ENCODE measurements at regions not wholly inside any gene's neighbourhood (a gene's known extent, or its start where the extent isn't known, plus 50 kb on each side); places are given as distances from the start of the nearest gene placed in this dataset.
"Not testable (repeated sequence)": the region's sequence is repeated elsewhere in the genome, so short reads cannot be mapped to it uniquely, and the experiment has no call there.

DNA sequence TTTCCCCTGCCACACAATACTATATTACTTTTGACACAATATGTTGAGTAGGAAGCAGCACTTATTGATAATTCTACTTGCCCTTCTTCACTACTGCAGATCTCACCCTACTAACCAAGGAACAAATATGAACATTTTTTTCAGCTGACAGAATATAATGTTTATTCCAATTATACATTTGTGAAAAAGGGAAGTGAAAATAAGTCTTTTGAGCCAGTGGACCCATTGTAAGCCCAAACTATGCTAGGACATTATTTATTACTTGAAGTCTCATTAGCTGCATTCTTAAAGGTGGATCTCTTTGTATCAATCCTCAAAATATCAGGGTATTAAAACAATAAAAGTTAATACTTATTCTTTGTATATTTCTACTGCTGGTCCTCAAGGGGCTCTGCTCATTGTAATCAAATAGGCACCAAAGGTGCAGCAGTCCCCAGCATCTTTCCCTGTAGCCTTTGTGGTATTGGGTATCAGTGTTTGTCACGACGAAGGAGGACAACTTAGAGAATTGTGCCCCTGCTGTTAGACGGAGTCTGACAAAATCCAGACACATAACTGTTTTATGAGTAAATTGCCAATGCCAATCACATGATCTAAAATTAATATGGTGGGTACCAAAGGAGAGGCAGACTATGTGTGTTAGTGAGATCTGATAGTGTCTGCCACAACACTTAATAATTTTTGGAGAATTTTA is 453.5 kb upstream of the CDH9 start:
- no peak for DNase-seq

DNA sequence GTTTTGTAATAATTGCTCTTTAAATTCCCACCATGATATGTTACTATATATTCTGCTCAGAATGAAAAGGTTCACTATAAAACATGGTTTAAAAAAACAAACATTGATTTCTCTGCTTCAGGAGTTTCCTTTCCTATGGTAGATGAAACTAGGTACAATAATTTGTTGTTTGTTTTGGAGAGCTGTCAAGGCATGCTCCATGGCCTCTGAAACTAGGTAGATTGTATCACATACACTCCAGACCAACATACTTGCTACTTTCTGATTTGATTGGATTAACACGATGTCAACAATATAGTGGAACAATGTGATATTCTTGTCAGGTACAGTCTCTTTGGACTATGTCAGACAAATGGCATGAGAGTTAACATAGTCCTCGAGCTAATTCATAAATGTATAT is 452.7 kb upstream of the CDH9 start:
- DNase-seq = no peak

DNA sequence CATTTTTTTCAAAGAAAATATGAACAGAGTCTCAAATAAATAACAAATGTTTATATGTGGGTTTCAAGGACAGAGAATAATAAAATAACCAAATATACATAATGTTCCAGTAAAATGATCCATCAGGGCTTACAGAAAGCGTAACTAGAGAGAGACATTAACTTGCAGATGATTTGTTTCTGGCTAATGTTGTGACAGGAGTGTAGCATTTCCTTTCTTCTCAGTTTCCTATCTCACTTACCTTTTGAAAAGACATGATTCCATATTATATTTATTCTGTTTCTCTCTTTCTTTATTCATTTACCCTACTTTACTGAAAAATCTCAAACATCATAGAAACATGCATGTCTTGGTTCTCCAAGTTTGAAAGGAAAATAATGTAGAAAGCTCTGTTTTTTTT is 451.3 kb upstream of the CDH9 start:
- DNase-seq = no peak

DNA sequence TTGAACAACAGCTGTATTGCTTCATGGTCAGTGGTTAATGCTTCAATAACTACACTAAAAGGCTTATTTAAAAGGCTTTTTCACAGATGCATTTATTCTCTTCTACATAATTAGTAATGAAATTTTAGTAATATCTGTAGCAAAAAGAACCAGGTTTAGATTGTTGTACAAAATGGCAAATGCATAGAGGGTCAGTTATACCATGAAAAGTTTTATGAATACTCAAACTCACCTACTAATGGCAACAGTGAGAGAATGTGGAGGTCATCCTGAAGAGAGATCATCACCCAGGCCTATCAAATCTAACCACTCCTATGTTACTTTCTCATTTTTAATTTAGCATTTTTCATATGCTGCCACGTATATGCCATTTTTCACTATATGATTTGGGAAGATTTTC is 444.3 kb upstream of the CDH9 start:
- DNase-seq = no peak

DNA sequence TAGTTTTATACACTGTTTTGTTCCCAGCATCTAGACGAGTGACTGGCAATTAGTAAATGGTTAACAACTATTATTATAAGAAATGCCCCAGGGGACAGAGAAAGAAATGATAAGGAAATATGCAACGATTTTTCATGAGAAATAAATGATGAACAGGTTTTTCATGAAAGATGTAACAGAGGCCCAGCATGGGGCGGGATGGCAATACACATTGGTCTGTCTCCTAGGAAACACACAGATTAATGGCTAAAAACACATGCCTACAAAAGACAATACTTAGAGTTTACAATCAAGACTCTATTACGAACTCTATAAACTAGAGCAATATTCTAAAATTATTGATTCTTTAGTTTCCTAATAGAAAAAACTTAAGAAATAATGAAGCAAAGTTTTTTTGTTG is 441.5 kb upstream of the CDH9 start:
- DNase-seq = no peak

DNA sequence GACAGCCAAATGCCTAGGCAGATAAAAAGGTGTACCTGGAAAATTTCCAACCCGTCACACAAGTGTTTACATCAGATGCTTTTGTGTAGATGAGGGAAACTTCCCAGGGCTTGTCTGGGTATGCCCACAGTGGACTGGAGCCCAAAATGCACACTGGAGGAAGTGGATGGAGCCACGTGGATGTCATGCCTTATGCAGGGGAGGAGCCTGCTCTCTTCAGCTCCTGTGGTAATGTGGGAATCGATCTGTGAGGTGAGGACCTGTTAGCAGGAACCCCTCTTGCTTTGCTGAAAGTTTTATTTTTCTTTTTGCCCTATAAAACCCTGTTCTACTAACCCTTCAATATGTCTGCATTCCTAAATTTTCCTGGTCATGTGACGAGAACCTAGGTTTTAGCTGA is 439.2 kb upstream of the CDH9 start:
- no peak for DNase-seq

DNA sequence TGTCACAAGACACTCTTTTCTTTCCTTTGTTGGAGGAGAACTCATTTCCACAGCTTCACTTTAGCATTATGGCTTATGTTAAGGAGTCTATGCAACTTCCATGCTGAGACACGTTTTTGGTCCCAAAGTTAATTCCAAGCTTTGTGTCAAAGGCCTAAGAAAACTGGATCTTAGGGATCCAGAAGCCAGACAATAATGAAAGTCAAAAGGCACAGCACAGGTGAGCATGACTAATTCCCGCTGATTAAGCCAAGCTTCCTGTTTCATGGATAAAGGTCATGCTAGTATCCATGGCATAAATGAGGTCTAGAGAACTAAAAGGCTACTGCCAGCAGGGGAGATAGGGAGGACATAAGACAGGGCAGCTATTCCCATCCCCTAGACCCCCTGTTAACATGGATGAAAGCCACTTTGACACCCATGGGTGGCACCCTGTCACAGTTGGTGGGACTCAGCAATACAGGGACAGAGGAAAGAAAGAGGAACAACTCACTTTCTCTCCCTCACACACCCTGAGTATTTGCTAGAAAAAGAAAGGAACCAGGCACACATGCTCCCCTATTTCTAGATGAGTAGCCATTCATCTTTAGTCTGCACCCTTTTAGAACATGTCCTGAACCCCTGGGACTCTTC is 438.1 kb upstream of the CDH9 start:
- DNase-seq = no peak

DNA sequence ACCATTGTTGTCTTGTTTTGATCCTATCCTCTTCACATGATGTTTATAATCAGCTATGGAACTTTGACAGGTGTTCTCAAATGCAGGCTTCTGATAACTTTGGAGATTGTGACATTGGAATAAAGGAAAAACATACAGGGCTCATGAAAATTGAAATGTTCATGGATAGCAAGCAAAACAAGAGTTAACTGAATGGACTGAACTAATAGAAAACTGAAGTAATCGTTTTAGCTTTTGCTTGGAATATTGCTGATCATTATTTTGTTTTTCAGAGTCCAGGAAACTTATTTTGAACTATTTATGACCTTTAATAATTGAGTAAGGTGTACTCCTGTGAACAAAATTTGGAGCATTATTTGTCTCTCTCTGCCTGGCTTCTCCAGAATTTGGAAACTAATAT is 436.7 kb upstream of the CDH9 start:
- DNase-seq = no peak

DNA sequence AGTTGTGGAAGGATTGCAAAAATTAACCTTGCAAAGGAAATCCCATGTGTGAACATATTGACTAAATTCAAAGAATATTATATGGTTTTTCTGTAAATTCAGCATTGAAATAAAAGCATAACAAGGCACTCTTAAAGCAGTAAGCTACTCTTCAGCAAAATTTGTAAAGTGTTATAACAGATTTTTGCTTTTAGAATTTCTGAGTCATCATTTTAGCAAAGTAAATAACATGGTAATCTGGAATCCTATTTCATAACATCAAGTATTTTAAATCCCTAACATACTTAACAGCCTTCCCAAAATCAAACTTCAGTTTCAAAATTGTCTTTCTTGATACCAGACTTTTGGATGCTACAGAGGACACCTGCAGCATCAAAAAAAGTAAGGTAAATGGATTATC is 436.0 kb upstream of the CDH9 start:
- DNase-seq = no peak

DNA sequence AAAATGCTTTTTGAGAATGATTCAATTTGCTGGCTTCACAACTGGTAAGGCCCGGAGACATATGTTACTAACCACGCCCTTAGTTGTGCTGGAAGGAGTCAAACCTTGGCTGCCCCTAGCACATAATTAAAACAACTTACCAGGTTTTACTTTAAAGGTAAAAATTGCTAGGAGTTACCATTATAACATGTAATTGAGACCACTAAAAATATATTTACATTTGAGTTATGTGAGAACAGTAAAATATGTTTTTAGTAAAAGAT is 435.6 kb upstream of the CDH9 start:
- DNase-seq = no peak

DNA sequence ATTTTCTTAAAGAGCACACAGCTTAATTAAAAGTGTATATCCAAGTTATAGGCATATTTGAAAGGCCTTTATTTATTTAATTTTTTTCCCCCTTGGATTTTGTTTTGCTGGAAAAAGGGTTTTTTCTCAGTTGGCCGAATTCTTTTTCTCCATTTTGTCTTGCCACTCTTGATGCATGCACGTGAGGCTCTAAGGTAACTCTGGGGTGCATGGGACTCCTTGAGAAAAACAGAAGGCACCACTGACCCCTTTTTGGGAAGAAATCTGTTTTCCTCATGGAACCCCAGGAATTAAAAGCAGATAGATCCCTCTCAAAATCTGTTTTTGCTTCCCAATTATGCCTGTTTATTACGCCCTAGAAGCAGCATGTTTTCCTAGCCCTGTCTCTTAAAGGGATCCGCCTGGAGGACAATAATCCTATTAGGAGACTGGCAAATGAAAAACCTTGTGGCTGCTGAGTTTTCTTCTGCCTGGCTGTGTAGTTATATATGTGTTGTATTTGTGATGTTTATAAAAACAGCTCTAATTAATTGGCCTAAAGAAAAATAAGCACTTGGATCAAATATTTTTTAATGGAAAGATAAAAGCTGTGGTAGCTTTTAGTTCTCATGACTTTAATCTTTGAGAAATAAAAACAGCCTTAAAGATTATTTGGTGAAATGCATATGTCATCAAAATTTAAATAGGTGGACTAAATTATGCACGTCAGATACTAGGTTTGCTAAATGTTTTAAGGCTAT is 435.1 kb upstream of the CDH9 start:
- DNase-seq = no peak

DNA sequence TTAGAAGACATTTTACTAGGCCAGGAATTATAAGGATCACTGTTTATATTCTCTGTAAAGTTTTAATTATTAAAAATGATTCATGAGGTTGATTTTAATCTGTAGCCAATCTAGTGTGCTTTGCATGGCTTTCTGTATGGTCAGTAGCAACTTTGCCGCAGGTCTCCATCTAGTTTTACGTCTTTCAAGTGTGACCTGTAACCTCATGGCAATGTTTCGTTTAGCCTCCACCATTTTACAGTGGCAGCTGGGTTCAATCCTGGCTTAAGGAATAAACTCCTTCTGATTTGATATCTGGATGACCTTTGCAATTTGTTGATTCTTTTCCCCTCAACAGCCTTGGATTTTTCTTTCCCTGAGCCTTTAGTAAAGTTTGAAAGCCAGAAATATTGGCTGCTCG is 434.5 kb upstream of the CDH9 start:
- DNase-seq = no peak

DNA sequence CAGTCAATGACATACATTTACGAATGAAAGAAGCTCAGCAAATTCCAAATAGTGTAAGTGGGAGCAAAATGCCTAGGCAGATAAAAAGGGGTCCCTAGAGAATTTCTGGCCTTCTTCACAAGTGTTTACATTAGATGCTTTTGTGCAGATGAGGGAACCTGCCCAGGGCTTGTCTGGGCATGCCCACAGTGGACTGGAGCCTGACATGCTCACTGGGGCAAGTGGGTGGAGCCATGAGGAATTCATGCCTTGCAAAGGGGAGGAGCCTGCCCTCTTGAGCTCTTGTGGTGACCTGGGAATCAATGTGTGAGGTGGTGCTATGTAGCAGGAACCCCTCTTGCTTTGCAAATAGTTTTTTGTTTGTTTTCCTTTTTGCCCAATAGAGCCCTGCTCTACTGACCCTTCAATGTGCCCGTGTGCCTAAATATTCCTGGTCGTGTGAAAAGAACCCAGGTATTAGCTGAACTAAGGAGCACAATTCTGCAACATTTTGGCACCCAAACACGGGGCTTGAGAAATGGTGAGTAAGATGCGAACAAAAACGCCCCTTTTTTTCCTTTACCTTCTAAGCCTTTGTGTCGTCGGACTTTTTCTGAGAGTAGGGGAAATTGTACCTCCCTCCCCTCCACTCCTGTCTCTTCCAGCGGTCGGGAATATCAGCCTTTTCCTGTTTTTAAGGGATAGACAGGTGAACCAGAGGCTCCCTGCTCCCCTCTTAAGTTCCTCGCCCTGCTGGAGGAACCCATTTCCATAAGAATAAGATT is 433.8 kb upstream of the CDH9 start:
- DNase-seq = no peak

DNA sequence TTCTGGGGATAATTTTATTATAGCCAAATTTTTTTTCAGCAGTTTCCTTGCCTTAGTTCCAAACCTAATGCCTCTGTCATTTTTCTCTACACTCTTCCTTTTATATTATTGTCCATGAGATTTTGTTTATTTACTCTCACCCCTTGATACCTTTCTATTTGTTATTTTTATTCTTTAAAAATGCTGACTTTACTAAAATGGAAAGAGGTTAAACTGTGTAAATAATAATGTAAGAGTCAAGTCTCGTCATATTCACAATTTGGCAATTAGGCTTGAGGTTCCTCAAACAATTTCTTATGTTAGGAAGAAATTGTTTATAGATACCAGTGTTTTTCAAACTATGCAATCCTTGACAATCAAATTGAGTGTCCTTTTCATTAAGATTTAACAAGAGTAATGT is 428.6 kb upstream of the CDH9 start:
- DNase-seq = no peak

DNA sequence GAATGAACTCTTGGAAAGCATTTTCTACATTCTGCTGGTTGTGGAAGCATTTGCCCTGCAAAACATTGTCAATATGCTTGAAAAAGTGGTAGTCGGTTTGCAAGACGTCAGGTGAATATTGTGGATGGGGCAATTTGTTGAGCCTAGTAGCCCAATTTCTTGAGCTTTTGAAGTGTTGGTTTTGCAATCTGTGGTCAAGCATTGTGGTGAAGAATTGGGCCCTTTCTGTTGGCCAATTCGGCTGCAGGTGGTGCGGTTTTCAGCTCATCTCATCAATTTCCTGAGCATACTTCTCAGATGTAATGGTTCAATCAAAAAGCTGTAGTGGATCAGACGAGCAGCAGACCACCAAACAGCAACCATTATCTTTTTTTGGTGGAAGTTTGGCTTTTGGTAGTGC is 426.8 kb upstream of the CDH9 start:
- DNase-seq = no peak

DNA sequence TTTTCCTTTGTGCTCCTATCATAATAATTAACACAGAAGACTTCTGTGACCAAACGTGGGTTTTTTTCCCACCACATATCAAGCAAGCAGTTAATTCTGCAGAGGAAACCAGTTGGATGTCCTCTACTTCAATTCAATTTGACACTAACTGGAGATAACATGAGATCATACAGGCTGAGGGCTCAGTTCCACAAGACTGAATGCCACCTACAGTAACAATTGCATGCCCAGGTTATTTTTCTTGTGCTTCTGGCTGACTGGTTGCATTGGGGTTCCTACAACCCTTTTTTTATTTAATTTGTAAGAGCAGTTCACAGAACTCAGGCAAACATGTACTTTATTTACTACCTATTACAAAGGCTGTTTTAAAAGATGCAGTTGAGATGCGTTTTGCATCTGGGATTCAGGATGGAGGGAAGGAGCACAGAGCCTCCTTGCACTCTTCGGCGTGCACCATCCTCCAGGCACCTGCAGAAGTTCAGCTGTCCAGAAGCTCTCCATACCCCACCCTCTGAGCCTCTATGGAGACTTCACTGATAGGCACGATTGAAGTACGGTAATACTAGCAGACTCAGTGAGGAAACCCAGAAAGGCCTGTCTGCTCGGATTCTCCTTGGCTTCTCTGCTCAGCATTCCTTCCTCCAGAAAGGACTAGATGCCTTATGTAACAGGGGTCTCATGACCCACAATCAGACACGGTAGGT is 425.2 kb upstream of the CDH9 start:
- no peak for DNase-seq

DNA sequence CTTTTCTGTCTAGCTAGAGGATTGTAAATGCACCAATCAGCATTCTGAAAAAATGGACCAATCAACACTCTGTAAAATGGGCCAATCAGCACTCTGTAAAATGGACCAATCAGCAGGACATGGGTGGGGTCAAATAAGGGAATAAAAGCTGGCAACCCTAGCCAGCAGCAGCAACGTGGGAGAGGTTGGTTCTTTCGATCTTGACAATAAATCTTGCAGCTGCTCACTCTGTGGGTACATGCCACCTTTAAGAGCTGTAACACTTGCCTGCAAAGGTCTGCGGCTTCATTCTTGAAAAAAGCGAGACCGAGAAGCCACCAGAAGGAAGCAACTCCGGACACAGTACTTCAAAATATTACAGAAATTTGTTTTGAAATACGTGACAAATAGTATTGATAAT is 424.6 kb upstream of the CDH9 start:
- no peak for DNase-seq

DNA sequence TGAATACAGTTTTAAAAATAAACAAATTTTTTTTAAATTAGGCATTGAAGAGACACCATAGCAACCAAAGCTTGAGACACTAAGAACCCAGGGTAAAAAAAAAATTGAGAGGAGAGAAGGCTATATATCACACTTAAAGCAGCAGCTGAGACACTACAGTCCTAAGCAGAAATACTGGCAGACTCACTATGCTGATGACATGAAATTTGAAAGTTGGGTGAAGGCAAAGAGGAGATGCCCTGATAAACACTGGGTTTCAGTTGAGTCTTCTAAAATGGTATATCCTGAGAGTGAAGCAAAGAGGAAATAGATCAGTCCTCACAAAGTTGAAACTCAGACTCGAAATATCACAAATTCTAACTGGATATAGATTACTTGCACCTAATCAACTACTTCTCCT is 419.9 kb upstream of the CDH9 start:
- no peak for DNase-seq

DNA sequence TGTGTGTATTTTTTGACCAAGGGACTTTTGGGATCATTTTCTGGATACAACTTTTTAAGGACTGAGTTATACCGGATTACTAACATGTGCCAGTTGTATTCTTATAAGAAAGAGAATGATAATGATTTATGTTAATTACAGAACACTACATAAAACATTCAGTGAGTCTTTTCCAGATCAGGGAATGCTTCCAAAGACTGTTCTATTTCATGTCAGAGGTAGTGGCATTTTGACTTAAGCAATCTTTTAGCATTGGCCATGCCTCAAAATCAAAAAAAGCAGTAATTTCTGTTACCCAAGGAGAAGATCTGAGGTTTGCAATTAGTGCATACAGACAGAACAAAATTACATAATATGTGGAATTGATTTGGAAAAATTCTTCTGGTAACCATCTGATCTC is 413.0 kb upstream of the CDH9 start:
- DNase-seq = no peak

DNA sequence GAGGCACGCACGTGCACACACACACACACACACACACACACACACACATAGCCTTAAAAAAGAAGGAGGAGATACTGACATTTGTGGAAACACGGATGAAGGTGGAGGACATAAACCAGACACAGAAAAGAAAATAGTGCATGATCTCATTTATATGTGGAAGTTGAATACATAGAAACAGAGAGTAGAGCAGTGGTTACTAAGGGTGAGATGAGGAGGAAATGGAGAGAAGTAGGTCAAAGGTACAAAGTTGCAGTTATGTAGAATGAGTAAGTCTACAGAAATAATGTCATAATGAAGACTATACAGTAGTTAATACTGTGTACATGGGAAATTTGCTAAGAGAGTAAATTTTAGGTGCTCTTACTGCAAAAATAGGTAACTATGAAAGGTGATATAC is 412.2 kb upstream of the CDH9 start:
- no peak for DNase-seq

DNA sequence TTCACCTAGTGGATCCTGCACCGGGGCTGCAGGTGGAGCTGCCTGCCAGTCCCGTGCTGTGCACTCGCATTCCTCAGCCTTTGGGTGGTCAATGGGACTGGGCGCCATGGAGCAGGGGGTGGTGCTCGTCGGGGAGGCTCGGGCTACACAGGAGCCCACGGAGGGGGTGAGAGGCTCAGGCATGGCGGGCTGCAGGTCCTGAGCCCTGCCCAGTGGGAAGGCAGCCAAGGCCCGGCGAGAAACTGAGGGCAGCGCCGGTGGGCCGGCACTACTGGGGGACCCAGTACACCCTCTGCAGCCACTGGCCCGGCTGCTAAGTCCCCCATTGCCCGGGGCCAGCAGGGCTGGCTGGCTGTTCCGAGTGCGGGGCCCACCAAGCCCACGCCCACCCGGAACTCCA is 401.0 kb upstream of the CDH9 start:
- not testable (repeated sequence) for DNase-seq

DNA sequence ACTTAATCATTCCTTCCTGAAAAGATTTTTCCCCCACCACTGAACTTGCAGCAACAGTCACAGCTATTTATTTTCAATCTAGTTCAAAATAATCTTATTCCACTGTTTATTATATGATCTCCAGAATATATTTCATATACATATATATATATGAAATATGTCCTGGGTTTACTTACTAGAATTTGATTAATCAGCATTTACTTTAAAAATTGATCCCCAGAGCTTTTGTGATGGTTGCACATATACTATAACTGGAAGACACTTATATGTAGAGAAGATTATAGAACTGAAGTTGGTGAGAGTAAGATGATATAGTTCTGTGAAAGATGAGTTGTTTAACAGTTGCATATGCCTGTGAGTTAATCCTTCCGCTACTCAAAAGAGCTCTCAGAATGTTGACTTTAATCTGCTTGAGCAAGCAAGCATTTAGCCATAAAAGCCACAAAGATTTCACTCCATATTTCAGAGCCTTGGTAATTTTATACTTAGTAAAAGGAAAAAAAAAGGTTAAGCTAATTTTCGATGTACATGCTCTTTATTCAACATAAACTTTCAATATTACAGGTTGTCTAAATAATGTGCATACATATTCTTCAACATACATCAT is 399.3 kb upstream of the CDH9 start:
- DNase-seq = no peak

DNA sequence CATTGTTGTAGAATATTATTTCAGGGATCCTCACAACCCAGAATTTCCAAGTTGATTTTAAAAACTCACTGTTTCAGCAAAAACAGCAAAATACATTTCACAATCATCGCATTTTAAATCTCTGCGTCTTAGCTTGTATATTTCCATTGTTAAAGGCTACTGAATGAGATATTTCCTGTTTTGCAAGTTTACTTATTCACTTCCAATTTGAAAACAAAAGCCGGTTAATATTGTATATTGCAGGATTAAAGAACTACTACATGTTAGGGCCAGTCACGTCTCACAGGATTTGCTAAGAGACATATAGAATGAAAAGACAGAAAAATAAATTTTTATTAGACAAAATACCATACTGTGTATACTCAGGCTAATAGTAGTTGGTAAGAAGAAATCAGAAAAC is 395.9 kb upstream of the CDH9 start:
- DNase-seq = no peak

All from stimulated activated naive CD4-positive, alpha-beta T cell (primary cell).